ENCODE measurements at regions not wholly inside any gene's neighbourhood (a gene's known extent, or its start where the extent isn't known, plus 50 kb on each side); places are given as distances from the start of the nearest gene placed in this dataset.
"Not testable (repeated sequence)": the region's sequence is repeated elsewhere in the genome, so short reads cannot be mapped to it uniquely, and the experiment has no call there.

GRCh38 chr1:196009362-196009761 lies 598.9 kb downstream of the KCNT2 start:
- TF ChIP-seq CTCF (conservative IDR thresholded peaks at IDR 0.05; ENCODE audit: control insufficient read depth, insufficient read depth, low read depth, low read length), result no peak
- no peak for DNase-seq (ENCODE audit: low read depth)
- no peak overlapping the region for H3K4me3 ChIP-seq (ENCODE audit: control insufficient read depth, low read depth, low read length)

- no peak for TF ChIP-seq CTCF (conservative IDR thresholded peaks at IDR 0.05; ENCODE audit: control insufficient read depth, insufficient read depth, low read depth, low read length)
- DNase-seq (ENCODE audit: low read depth), result no peak
- H3K4me3 ChIP-seq (ENCODE audit: control insufficient read depth, low read depth, low read length), result no peak overlapping the region
These were observed 600.5 kb downstream of the KCNT2 start for GRCh38 chr1:196007763-196008162.

DNA sequence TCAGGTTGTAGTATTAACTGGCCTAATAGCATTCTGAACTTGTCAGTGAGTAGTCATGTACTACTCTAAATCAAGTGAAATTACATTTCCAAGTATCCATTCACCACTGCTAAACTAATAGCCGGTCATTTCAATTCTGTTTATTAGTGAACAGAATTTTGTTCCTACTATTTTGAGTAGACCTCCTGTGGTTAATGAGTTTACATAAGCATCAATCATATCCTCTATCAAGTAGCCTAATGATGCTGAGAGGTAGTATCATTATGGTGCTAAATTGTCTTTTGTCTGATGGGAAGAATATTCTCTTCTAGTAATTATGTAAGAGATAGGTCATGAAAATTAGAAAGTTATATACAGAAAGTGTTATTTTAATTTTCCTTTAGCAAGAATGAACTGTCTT lies 602.8 kb downstream of the KCNT2 start:
- TF ChIP-seq CTCF (conservative IDR thresholded peaks at IDR 0.05; ENCODE audit: control insufficient read depth, insufficient read depth, low read depth, low read length), result no peak
- no peak overlapping the region for H3K4me3 ChIP-seq (ENCODE audit: control insufficient read depth, low read depth, low read length)
- no peak for DNase-seq (ENCODE audit: low read depth)

DNA sequence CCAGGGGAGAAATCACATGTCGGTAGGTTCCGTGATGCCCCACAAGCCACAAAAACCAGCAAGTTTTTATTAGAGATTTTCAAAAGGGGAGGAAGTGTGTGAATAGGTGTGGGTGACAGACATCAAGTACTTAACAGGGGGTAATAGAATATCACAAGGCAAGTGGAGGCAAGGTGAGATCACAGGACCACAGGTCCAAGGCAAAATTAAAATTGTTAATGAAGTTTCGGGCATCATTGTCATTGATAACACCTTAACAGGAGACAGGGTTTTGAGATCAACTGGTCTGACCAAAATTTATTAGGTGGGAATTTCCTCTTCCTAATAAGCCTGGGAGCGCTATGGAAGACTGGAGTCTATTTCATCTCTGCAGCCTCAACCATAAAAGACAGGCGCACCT lies 603.9 kb downstream of the KCNT2 start:
- not testable (repeated sequence) for H3K4me3 ChIP-seq (ENCODE audit: control insufficient read depth, low read depth, low read length)

GRCh38 chr1:196002906-196003305 lies 605.3 kb downstream of the KCNT2 start:
- DNase-seq (ENCODE audit: low read depth), result no peak
- no peak for TF ChIP-seq CTCF (conservative IDR thresholded peaks at IDR 0.05; ENCODE audit: control insufficient read depth, insufficient read depth, low read depth, low read length)
- no peak overlapping the region for H3K4me3 ChIP-seq (ENCODE audit: control insufficient read depth, low read depth, low read length)

More for the DNA sequence above, 603.9 kb downstream of the KCNT2 start:
- not testable (repeated sequence) for DNase-seq (ENCODE audit: low read depth)

GRCh38 chr1:196002296-196002695 lies 605.9 kb downstream of the KCNT2 start:
- not testable (repeated sequence) for H3K4me3 ChIP-seq (ENCODE audit: control insufficient read depth, low read depth, low read length); DNase-seq (ENCODE audit: low read depth)

DNA sequence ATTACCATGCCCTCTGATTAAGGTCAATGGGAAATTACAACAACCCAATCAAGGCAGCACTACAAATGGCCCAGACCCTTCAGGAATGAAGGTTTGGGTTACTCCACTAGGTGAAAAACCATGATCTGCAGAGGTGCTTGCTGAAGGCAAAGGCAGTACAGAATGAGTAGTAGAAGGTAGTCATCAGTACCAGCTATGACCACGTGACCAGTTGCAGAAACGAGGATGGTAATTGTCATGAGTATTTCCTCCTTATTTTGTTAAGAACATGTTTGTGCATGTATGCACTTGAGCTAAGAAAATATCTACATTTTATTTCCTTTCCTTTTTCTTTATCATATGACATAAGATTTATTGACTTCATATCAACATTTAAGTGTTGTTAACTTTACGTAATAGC lies 607.1 kb downstream of the KCNT2 start:
- DNase-seq (ENCODE audit: low read depth), result no peak
- no peak for TF ChIP-seq CTCF (conservative IDR thresholded peaks at IDR 0.05; ENCODE audit: control insufficient read depth, insufficient read depth, low read depth, low read length)
- no peak overlapping the region for H3K4me3 ChIP-seq (ENCODE audit: control insufficient read depth, low read depth, low read length)

DNA sequence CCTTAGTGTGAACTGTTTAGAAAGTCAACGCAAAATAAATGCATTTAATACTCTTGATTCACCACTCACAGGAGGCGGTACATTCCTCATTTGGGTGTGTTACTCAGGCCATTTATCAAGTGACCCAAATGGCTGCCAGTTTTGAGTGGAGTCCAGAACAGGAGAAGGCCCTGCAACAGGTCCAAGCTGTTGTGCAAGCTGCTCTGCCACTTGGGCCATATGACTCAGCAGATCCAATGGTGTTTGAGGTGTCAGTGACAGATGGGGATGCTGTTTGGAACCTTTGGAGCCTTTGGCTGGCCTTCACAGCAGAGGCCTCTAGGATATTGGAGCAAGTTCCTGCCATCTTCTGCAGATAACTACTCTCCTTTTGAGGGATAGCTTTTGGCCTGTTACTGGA lies 609.2 kb downstream of the KCNT2 start:
- DNase-seq (ENCODE audit: low read depth), result no peak
- no peak for TF ChIP-seq CTCF (conservative IDR thresholded peaks at IDR 0.05; ENCODE audit: control insufficient read depth, insufficient read depth, low read depth, low read length)
- H3K4me3 ChIP-seq (ENCODE audit: control insufficient read depth, low read depth, low read length), result no peak overlapping the region
